ENCODE measurements at regions not wholly inside any gene's neighbourhood (a gene's known extent, or its start where the extent isn't known, plus 50 kb on each side); places are given as distances from the start of the nearest gene placed in this dataset.
A peak's percentile ranks its signal among the peaks of the same experiment; 100 is the strongest.

- DNase-seq (no peak), ATAC-seq (ENCODE audit: low FRiP score in 2 of 2) (no peak)
- Histone ChIP-seq H3K4me3 (no peak overlapping the region), H3K27me3 (no peaks in the 10 kb centered on the region), H3K9me3 (peaks cover 0 to 7% (median 3%) of the 10 kb centered on the region in 4 donors), H3K4me1 (peaks cover 10 to 21% (median 13%) of the 10 kb centered on the region in 4 donors), H3K27ac (peak overlapping the region in 3 of 4 donors; percentile 71 to 78 (median 76)), H3K36me3 (no peaks in the 10 kb centered on the region)
- TF ChIP-seq EP300 (IDR thresholded peaks at IDR 0.05) (no peak), POLR2AphosphoS5 (IDR thresholded peaks at IDR 0.05) (no peak), POLR2A (IDR thresholded peaks at IDR 0.05) (no peak)
- TF ChIP-seq, protein P1, sequence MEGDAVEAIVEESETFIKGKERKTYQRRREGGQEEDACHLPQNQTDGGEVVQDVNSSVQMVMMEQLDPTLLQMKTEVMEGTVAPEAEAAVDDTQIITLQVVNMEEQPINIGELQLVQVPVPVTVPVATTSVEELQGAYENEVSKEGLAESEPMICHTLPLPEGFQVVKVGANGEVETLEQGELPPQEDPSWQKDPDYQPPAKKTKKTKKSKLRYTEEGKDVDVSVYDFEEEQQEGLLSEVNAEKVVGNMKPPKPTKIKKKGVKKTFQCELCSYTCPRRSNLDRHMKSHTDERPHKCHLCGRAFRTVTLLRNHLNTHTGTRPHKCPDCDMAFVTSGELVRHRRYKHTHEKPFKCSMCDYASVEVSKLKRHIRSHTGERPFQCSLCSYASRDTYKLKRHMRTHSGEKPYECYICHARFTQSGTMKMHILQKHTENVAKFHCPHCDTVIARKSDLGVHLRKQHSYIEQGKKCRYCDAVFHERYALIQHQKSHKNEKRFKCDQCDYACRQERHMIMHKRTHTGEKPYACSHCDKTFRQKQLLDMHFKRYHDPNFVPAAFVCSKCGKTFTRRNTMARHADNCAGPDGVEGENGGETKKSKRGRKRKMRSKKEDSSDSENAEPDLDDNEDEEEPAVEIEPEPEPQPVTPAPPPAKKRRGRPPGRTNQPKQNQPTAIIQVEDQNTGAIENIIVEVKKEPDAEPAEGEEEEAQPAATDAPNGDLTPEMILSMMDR (IDR thresholded peaks at IDR 0.05) = no peak
- 93% methylated on average over 6 of the region's 6 CpGs; no CpG with 5 or more reads in 1 of the 2 donors for WGBS, 2 donors
Measured at GRCh38 chr9:134214386-134214765, 50.0 kb upstream of the RNU6ATAC start.

- Histone ChIP-seq H3K4me1 (peaks cover 10 to 21% (median 13%) of the 10 kb centered on the region in 4 donors), H3K36me3 (no peaks in the 10 kb centered on the region), H3K4me3 (no peak overlapping the region), H3K27ac (peak overlapping the region; percentile 15 to 78 (median 74)), H3K27me3 (no peaks in the 10 kb centered on the region), H3K9me3 (peaks cover 0 to 7% (median 3%) of the 10 kb centered on the region in 4 donors)
- ATAC-seq (ENCODE audit: low FRiP score in 2 of 2) (peak in 1 of 2 donors; percentile 3), DNase-seq (no peak)
- TF ChIP-seq EP300 (IDR thresholded peaks at IDR 0.05) (no peak), POLR2AphosphoS5 (IDR thresholded peaks at IDR 0.05) (no peak), POLR2A (IDR thresholded peaks at IDR 0.05) (no peak)
- TF ChIP-seq, protein P1 (IDR thresholded peaks at IDR 0.05) = no peak
- WGBS, 2 donors = 68% methylated on average over 15 to 16 of the region's 22 CpGs
Measured at GRCh38 chr9:134214766-134215419, 50.5 kb upstream of the RNU6ATAC start.

- H3K4me3 ChIP-seq = no peak overlapping the region
- H3K27ac ChIP-seq = peak overlapping the region; percentile 15 to 78 (median 74)
- no peaks in the 10 kb centered on the region for H3K27me3 ChIP-seq
- H3K36me3 ChIP-seq = no peaks in the 10 kb centered on the region
- TF ChIP-seq, protein P1 (IDR thresholded peaks at IDR 0.05) = no peak
- TF ChIP-seq POLR2AphosphoS5 (IDR thresholded peaks at IDR 0.05) (no peak), EP300 (IDR thresholded peaks at IDR 0.05) (no peak), POLR2A (IDR thresholded peaks at IDR 0.05) (no peak)
- peaks cover 10 to 21% (median 13%) of the 10 kb centered on the region in 4 donors for H3K4me1 ChIP-seq
- peaks cover 0 to 7% (median 3%) of the 10 kb centered on the region in 4 donors for H3K9me3 ChIP-seq
- DNase-seq (no peak), ATAC-seq (ENCODE audit: low FRiP score in 2 of 2) (no peak)
- WGBS, 2 donors = 71% methylated on average over 6 of the region's 7 CpGs; no CpG with 5 or more reads in 1 of the 2 donors
Measured at GRCh38 chr9:134215420-134215698, 51.0 kb upstream of the RNU6ATAC start.

DNA sequence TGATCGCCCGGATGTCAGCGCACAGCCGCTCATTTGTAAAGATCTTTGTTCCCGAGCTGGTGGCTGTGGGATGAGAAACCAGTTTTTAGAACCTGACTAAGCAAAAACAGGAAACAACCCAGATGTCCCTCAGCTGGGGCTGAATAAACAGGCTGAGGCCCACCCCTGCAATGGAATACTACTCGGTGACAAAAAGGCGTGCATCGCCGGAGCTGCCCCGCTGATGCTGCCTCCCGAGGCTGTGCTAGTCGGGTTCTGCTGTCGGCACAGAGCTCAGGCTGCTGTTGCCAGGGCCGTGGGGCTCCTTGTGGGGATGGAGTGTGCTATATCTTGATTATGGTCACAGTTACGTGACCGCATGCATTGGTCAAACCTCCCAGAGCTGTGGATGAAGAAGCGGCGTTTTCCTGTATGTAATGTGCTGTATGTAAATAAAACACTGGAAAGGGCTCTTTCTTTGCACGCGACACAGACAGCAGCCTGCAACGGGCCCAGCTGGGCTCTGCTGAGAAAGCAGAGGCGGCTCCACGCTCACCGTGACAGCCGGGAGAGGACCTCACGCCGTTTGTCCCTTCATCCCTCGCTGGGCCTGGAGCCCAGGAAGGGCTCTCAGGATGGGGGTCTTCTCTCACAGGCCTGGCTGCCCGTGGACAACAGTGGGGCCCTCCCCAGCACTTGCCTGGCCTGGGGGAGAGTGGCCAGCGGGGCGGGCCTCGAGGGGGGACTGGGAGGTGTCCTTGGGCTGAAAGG lies 51.5 kb upstream of the RNU6ATAC start:
- WGBS, 2 donors = 68 to 80% methylated on average over 17 to 32 of the region's 32 CpGs
- no peaks in the 10 kb centered on the region for H3K27me3 ChIP-seq
- H3K9me3 ChIP-seq = peaks cover 0 to 7% (median 3%) of the 10 kb centered on the region in 4 donors
- H3K36me3 ChIP-seq = no peaks in the 10 kb centered on the region
- TF ChIP-seq EP300 (IDR thresholded peaks at IDR 0.05) (no peak), POLR2AphosphoS5 (IDR thresholded peaks at IDR 0.05) (peak in 1 of 2 donors; percentile 5)
- H3K27ac ChIP-seq = peak overlapping the region; percentile 15 to 78 (median 74)
- no peak for DNase-seq
- ATAC-seq (ENCODE audit: low FRiP score in 2 of 2) = no peak
- peaks cover 10 to 21% (median 11%) of the 10 kb centered on the region in 4 donors for H3K4me1 ChIP-seq
- no peak overlapping the region for H3K4me3 ChIP-seq

DNA sequence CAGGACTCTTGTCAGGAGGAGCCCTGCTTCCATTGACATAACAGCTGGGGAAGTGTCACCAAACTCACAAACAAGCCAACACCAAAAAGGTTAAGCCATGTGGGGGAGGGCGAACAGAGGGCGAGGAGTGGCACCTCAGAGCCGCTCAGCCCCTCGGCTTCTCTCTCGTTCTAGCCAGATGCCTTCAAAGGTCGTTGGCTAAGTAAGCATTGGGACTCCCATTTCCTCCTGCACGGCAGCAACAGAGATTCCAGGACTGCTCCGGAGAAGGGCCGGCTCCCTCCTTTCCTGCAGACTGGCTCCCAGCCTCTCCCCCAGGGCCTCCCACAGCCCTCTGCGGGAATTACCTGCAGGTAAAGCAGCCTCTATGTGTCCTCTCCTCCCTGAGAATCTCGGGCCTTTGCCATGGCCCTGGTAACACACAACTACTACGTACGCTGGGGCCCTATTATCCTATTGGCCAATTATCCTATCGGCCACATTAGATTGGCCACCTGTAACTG lies 52.1 kb upstream of the RNU6ATAC start:
- DNase-seq (no peak), ATAC-seq (ENCODE audit: low FRiP score in 2 of 2) (no peak)
- Histone ChIP-seq H3K9me3 (peaks cover 0 to 7% (median 3%) of the 10 kb centered on the region in 4 donors), H3K36me3 (no peaks in the 10 kb centered on the region), H3K27me3 (no peaks in the 10 kb centered on the region), H3K4me3 (no peak overlapping the region), H3K27ac (peak overlapping the region in 2 of 4 donors; percentile 71 to 76), H3K4me1 (peaks cover 10 to 21% (median 11%) of the 10 kb centered on the region in 4 donors)
- TF ChIP-seq, protein P1 (IDR thresholded peaks at IDR 0.05) = no peak
- no peak for TF ChIP-seq POLR2AphosphoS5 (IDR thresholded peaks at IDR 0.05)
- TF ChIP-seq POLR2A (IDR thresholded peaks at IDR 0.05) = no peak
- TF ChIP-seq EP300 (IDR thresholded peaks at IDR 0.05) = no peak
- 71 to 98% methylated on average over 8 to 14 of the region's 14 CpGs for WGBS, 2 donors
